A549 (cell line): ENCODE measurements at regions not wholly inside any gene's neighbourhood (a gene's known extent, or its start where the extent isn't known, plus 50 kb on each side); places are given as distances from the start of the nearest gene placed in this dataset.

Source experiments
- ATAC-seq, 2 experiments: fragments of 200-7000 bp in 1 of 2; fragments of >200 bp in 1 of 2; cut with Nextera tagmentation in 1 of 2; cut with Tn5 transposase in 1 of 2; 3 replicates each; pipeline versions ENCODE4 v1.8.0 to v1.9.1; 2018 to 2020; ENCODE audit warnings: mild to moderate bottlenecking in 1 of 2, moderate library complexity in 1 of 2
- CTCF ChIA-PET: fragments of 300-600 bp; sonication (Branson Sonifier 250); formaldehyde crosslinking; extraction: SDS; loops from one replicate; lab custom pipeline; 2021; ENCODE audit warnings: antibody characterized with exemption, inconsistent platforms; lab: Yijun Ruan, JAX
- POLR2A ChIA-PET: fragments of 350-600 bp; formaldehyde crosslinking; extraction: SDS; loops from one replicate; lab custom pipeline; 2021; ENCODE audit warnings: antibody characterized with exemption, inconsistent platforms; lab: Yijun Ruan, JAX
- DNase-seq, 2 experiments: peaks; one replicate each; pipeline versions ENCODE4 v3.0.0 to v3.0.0-alpha.2; 2011 to 2016; ENCODE audit warnings: low read depth in 1 of 2, low spot score in 1 of 2
- FAIRE-seq: peaks from 2 replicates; lab custom pipeline; 2011; peaks lifted over from hg19 to GRCh38; lab: Jason Lieb, UNC
- H3K27ac ChIP-seq, 2 experiments: fragments of >200 bp; sonication (Bioruptor Twin); formaldehyde crosslinking; 3 replicates each; pipeline ENCODE4 v1.5.1; 2016 to 2017
- H3K4me1 ChIP-seq: fragments of >200 bp; sonication (Bioruptor Twin); formaldehyde crosslinking; 3 replicates; pipeline ENCODE4 v1.6.1; 2016
- H3K4me2 ChIP-seq: fragments of >200 bp; sonication (Bioruptor Twin); formaldehyde crosslinking; 3 replicates; pipeline ENCODE4 v1.6.1; 2016
- H3K4me3 ChIP-seq: fragments of >200 bp; sonication (Bioruptor Twin); formaldehyde crosslinking; 3 replicates; pipeline ENCODE4 v1.5.1; 2016
- H3K9me3 ChIP-seq: fragments of >200 bp; sonication (Bioruptor Twin); formaldehyde crosslinking; 3 replicates; pipeline ENCODE4 v1.6.1; 2016
- BHLHE40 ChIP-seq: IDR thresholded peaks from 2 replicates; pipeline ENCODE4 v1.6.1; 2012; ENCODE audit warnings: low read depth, low read length, inconsistent platforms
- CBX2 ChIP-seq: fragments of 200-600 bp; sonication (generic); IDR thresholded peaks from 2 replicates; pipeline ENCODE4 v1.6.1; 2016; ENCODE audit warnings: low read depth, mild to moderate bottlenecking, borderline replicate concordance
- EHF ChIP-seq: fragments of 250-450 bp; sonication (Bioruptor Pico); IDR thresholded peaks from 2 replicates; pipeline ENCODE4 v1.5.0; 2020; ENCODE audit warnings: mild to moderate bottlenecking
- FOXS1 ChIP-seq: fragments of 250-450 bp; sonication (Bioruptor Pico); IDR thresholded peaks from 2 replicates; pipeline ENCODE4 v1.5.0; 2020; ENCODE audit warnings: mild to moderate bottlenecking, moderate library complexity
- GATA3 ChIP-seq: IDR thresholded peaks from 2 replicates; pipeline ENCODE4 v1.6.1; 2012; ENCODE audit warnings: borderline replicate concordance
- HEYL ChIP-seq: fragments of 250-450 bp; sonication (Bioruptor Pico); IDR thresholded peaks from 2 replicates; pipeline ENCODE4 v1.8.0; 2021; ENCODE audit warnings: mild to moderate bottlenecking, moderate library complexity
- HOXB13 ChIP-seq: fragments of 250-450 bp; sonication (Bioruptor Pico); IDR thresholded peaks from 2 replicates; pipeline ENCODE4 v1.5.0; 2020; ENCODE audit warnings: low read depth, mild to moderate bottlenecking, moderate library complexity
- HOXB5 ChIP-seq: fragments of 250-450 bp; sonication (Bioruptor Pico); IDR thresholded peaks from 2 replicates; pipeline ENCODE4 v1.5.0; 2020; ENCODE audit warnings: mild to moderate bottlenecking, moderate library complexity
- JUNB ChIP-seq: fragments of >200 bp; sonication (Bioruptor Twin); formaldehyde crosslinking; IDR thresholded peaks from 2 replicates; pipeline ENCODE4 v1.6.1; 2016
- MAZ ChIP-seq: fragments of 150-350 bp; IDR thresholded peaks from 2 replicates; pipeline ENCODE4 v1.6.1; 2014; ENCODE audit warnings: antibody characterized with exemption, low read depth, low read length, borderline replicate concordance
- MYC ChIP-seq: IDR thresholded peaks from 2 replicates; pipeline ENCODE4 v1.6.1; 2012; ENCODE audit warnings: mild to moderate bottlenecking, inconsistent platforms, low read length, improper control_type of control experiment, borderline replicate concordance
- NFE2L2 ChIP-seq: fragments of 150-350 bp; conservative IDR thresholded peaks from 2 replicates; pipeline ENCODE4 v1.6.1; 2014; ENCODE audit warnings: low read length
- NPAS2 ChIP-seq: fragments of 250-450 bp; sonication (Bioruptor Pico); IDR thresholded peaks from 2 replicates; pipeline ENCODE4 v1.8.0; 2022; ENCODE audit warnings: mild to moderate bottlenecking, moderate library complexity, borderline replicate concordance
- POLR2AphosphoS2 ChIP-seq: conservative IDR thresholded peaks from 2 replicates; pipeline ENCODE4 v1.6.1; 2012; ENCODE audit warnings: low read length, improper control_type of control experiment, inconsistent platforms
- RCOR1 ChIP-seq: fragments of 150-350 bp; IDR thresholded peaks from 2 replicates; pipeline ENCODE4 v1.6.1; 2014; ENCODE audit warnings: antibody characterized with exemption, low read length, low read depth
- REST ChIP-seq: fragments of 200-600 bp; sonication (generic); IDR thresholded peaks from 2 replicates; pipeline ENCODE4 v1.6.1; 2016; ENCODE audit warnings: antibody characterized with exemption, mild to moderate bottlenecking, moderate library complexity
- SMC3 ChIP-seq: fragments of >200 bp; sonication (Bioruptor Twin); formaldehyde crosslinking; IDR thresholded peaks from 3 replicates; pipeline ENCODE4 v1.6.1; 2018; ENCODE audit warnings: inconsistent platforms
- SREBF2 ChIP-seq: fragments of 450-650 bp; IDR thresholded peaks from 2 replicates; pipeline ENCODE4 v1.6.1; 2014; ENCODE audit warnings: mild to moderate bottlenecking, moderate library complexity
- TP53 ChIP-seq: fragments of 250-450 bp; sonication (Bioruptor Pico); IDR thresholded peaks from 2 replicates; pipeline ENCODE4 v1.5.0; 2021; ENCODE audit warnings: mild to moderate bottlenecking, moderate library complexity
- USF2 ChIP-seq: fragments of 450-650 bp; IDR thresholded peaks from 2 replicates; pipeline ENCODE4 v1.6.1; 2014; ENCODE audit warnings: antibody characterized with exemption
- ZC3H11A ChIP-seq: fragments of 450-650 bp; IDR thresholded peaks from 2 replicates; pipeline ENCODE4 v1.6.1; 2014; ENCODE audit warnings: antibody characterized with exemption, mild to moderate bottlenecking
- ZFP36 ChIP-seq: fragments of 450-650 bp; IDR thresholded peaks from 2 replicates; pipeline ENCODE4 v1.6.1; 2014; ENCODE audit warnings: borderline replicate concordance; ENCODE audit not compliant: partially characterized antibody
- ZNF302 ChIP-seq: fragments of 250-450 bp; sonication (Bioruptor Pico); IDR thresholded peaks from 2 replicates; pipeline ENCODE4 v1.9.0; 2021; ENCODE audit warnings: inconsistent platforms, mild to moderate bottlenecking, moderate library complexity
- WGBS: methylation state at CpG from one replicate; pipeline ENCODE4 v1.1.6; 2017; ENCODE audit errors: missing lambda C conversion rate; 5-methylcytosine and 5-hydroxymethylcytosine counted together
- TF ChIP-seq, protein P1 (sequence below): fragments of >200 bp; sonication (Bioruptor Twin); formaldehyde crosslinking; IDR thresholded peaks from 3 replicates; pipeline ENCODE4 v1.5.1; 2016

- TF ChIP-seq HEYL (CRISPR knock-in tag): no peak
- TF ChIP-seq REST: no peak
- TF ChIP-seq, all 56 proteins: peak for 0
Observed at GRCh38 chr11:104665641-104666040, 232.6 kb downstream of the CASP12 start (continued).

DNA sequence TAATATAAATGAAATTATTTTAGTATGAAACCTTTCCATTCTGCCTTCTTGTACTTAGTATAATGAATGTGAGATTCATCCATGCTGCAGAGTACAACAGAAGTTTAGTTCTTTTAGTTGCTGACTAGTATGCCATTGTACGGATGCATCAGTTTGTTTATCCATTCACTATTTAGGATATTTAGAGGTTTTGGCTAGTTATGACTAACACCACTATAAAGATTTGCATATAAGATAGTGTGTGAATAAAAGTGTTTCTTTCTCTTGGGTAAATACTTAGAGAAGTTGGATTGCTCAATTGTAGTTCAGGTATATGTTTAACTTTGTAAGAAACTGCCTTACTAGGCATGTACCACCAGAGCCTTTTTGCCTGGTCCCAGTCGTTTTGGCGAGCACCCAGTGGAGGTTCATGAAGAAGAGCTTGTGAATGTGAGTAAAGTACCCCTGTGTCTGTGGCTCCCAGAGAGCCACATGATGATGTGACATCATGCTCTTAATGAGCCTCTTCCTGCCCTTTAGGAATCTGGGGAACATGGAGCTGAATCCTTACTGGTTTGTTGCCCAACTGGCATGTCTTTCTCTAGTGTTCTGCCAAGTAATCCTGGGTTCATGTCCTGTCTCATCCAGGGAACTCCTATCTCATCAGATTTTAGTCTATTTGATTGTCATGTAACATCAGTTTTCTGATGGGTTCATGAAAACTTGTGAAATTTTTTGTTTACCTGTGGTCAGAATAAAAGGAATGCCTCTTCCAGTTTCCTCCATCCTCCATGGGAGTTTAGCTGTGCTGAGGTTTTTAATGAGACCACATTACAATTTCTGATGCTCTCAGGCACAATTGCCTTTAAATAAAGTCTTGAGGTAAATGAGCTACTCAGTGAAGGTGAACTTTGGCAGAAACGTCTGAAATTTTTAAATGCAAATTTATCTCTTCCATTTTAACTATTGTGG is 234.8 kb downstream of the CASP12 start:
- TF ChIP-seq POLR2AphosphoS2: no peak
- no peak for TF ChIP-seq TP53 (CRISPR knock-in tag)
- no peak for TF ChIP-seq HOXB13 (CRISPR knock-in tag)
- TF ChIP-seq CBX2: no peak
- TF ChIP-seq FOXS1 (CRISPR knock-in tag): no peak
- TF ChIP-seq ZNF302 (CRISPR knock-in tag): no peak
- TF ChIP-seq HOXB5: no peak
- TF ChIP-seq, protein P1, sequence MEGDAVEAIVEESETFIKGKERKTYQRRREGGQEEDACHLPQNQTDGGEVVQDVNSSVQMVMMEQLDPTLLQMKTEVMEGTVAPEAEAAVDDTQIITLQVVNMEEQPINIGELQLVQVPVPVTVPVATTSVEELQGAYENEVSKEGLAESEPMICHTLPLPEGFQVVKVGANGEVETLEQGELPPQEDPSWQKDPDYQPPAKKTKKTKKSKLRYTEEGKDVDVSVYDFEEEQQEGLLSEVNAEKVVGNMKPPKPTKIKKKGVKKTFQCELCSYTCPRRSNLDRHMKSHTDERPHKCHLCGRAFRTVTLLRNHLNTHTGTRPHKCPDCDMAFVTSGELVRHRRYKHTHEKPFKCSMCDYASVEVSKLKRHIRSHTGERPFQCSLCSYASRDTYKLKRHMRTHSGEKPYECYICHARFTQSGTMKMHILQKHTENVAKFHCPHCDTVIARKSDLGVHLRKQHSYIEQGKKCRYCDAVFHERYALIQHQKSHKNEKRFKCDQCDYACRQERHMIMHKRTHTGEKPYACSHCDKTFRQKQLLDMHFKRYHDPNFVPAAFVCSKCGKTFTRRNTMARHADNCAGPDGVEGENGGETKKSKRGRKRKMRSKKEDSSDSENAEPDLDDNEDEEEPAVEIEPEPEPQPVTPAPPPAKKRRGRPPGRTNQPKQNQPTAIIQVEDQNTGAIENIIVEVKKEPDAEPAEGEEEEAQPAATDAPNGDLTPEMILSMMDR: no peak
- no peak for TF ChIP-seq NFE2L2
- no peak for TF ChIP-seq BHLHE40
- TF ChIP-seq SMC3: no peak
- TF ChIP-seq GATA3: no peak
- no peak for TF ChIP-seq SREBF2
- no peak for TF ChIP-seq EHF (CRISPR knock-in tag)
- no peak for TF ChIP-seq USF2
- H3K4me1 ChIP-seq: peaks cover under 1% of the 10 kb centered on the region; the same call in 1 of the 3 replicates
- H3K4me2 ChIP-seq: no peak overlapping the region
- ATAC-seq (no peak), DNase-seq (peak in 1 of 2 experiments; percentile 2), FAIRE-seq (no peak)
- no peak overlapping the region for H3K4me3 ChIP-seq
- no peaks in the 10 kb centered on the region for H3K9me3 ChIP-seq
- 44% methylated on average over 4 of the region's 4 CpGs for WGBS
- CTCF ChIA-PET: interaction anchor here (0.8 kb wide), 1 partner anchor 981 kb away, joined by 3 read pairs; no protein-coding TSS in a partner anchor
- POLR2A ChIA-PET: no interaction called here
- no peak overlapping the region for H3K27ac ChIP-seq

- Histone ChIP-seq H3K4me3 (no peak overlapping the region), H3K27ac (no peak overlapping the region), H3K4me2 (no peak overlapping the region), H3K4me1 (no peaks in the 10 kb centered on the region), H3K9me3 (no peaks in the 10 kb centered on the region)
- 43% methylated on average over 1 of the region's 1 CpG for WGBS
- ATAC-seq (no peak), FAIRE-seq (no peak), DNase-seq (no peak)
- ChIA-PET POLR2A (no interaction called here), CTCF (no interaction called here)
- no peak for TF ChIP-seq JUNB
- no peak for TF ChIP-seq RCOR1
- TF ChIP-seq HOXB5: no peak
- no peak for TF ChIP-seq ZFP36
- no peak for TF ChIP-seq NFE2L2
- TF ChIP-seq ZC3H11A: no peak
- TF ChIP-seq USF2: no peak
- TF ChIP-seq MYC: no peak
- TF ChIP-seq MAZ: no peak
- TF ChIP-seq REST: no peak
- no peak for TF ChIP-seq NPAS2
Observed at GRCh38 chr11:104661901-104662300, 236.4 kb downstream of the CASP12 start.
